ENCODE measurements at regions not wholly inside any gene's neighbourhood (a gene's known extent, or its start where the extent isn't known, plus 50 kb on each side); places are given as distances from the start of the nearest gene placed in this dataset.
"Not testable (repeated sequence)": the region's sequence is repeated elsewhere in the genome, so short reads cannot be mapped to it uniquely, and the experiment has no call there.

DNA sequence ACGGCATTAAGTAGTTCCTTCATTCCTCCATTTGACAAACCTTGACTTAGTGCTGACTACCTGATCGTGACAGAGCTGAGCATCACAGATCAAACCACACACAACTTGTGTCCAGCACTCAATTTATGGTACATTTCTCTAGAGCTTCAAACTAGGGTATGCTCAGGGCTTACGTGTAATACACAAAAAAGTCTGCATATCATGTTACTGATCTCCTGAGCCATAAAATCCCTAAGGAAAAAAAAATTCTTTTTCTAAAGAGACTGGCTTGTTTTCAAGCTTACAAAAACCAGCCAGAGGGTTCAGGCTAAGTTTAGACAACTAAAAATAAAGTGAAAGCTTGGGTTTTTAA is 88.0 kb upstream of the ALKAL2 start:
- no peak for DNase-seq
- ATAC-seq = no peak

DNA sequence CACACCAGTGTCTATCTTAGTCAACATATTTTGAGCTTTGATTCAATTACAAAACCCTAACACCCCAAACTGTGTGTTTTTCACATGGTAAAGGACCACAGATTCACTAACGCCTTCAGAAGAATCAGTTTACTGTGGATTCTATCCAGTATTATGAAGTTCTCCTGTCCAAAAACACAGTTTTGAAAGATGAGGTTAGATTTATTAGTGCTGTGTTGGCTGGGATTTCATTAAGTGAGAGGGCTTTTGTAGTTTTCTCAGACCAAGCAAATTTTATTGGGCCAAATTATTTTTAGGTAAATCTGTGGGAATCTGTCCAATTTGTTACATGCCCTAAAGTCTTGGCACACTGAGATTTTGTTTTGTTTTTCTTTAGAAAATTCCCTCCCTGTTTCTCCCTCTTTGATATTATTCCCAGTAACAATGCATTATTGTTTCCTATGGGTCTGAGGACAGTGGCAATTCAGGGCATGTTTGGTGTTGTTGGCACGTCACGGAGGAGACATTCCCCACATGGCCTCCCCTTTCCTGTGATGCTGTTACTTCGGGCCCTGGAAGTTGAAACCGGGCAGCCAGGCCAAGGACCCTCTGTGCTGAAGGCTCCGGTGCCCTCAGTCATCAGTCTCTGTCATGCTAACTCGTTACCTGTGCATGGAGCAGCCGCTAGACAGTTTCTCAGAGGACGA is 87.5 kb upstream of the ALKAL2 start:
- no peak for ATAC-seq
- DNase-seq = no peak

DNA sequence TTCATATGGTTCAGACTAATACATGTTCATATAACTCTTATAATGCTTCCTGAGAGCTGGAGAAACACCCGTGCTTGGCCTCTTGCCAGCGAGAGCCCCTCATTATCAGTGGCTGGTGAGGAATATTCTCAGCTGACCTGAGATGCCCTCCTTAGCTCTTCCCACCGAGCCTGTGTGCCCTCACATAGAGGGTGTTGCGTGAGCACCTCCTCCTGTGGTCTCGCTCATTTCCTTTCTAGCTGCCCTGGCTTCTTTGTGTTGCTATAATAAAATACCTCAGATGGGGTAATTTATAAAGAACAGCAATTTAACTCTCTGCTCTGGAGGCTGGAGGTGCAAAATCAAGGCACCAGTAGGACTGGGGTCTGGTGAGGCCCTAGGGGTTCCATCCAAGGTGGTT is 80.5 kb upstream of the ALKAL2 start:
- no peak for DNase-seq
- no peak for ATAC-seq

DNA sequence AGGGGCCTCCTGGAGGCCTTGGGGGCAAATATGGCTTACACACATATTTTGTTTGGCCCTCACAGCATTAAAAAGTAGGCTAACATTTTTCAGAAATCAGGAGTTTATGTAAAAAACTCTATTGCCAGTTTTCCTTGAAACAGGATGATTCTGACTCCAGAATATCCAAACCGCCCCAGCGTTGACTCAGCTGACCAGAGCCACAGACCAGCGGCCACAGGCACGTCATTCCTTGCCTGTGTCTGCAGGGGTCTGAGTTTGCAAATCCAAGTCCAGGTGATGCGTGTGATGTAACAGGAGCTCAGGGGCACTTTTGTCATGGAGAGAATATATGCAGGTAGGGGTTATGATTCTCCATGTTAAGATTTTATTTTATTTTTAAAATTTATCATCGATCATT is 79.4 kb upstream of the ALKAL2 start:
- ATAC-seq (no peak), DNase-seq (no peak)

DNA sequence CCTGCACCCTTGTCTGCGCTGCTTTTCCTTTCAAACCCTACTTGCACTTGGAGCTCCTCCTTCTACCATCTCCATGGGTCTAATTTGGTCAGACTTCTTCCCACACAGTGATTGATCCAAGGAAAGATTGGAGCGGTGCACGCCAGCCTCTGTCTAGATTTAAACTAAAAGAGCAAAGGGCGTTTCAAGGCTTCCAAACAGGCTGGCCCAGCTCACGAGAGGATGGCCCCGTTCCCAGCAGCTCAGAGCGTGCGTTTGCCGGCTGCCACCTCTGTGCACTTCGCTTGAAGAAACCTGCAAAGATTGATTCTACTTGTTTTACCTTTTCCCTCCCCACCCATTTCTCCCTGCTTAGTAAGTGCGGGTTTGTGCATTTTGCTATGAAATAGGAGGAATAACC is 78.8 kb upstream of the ALKAL2 start:
- no peak for ATAC-seq
- DNase-seq = no peak

DNA sequence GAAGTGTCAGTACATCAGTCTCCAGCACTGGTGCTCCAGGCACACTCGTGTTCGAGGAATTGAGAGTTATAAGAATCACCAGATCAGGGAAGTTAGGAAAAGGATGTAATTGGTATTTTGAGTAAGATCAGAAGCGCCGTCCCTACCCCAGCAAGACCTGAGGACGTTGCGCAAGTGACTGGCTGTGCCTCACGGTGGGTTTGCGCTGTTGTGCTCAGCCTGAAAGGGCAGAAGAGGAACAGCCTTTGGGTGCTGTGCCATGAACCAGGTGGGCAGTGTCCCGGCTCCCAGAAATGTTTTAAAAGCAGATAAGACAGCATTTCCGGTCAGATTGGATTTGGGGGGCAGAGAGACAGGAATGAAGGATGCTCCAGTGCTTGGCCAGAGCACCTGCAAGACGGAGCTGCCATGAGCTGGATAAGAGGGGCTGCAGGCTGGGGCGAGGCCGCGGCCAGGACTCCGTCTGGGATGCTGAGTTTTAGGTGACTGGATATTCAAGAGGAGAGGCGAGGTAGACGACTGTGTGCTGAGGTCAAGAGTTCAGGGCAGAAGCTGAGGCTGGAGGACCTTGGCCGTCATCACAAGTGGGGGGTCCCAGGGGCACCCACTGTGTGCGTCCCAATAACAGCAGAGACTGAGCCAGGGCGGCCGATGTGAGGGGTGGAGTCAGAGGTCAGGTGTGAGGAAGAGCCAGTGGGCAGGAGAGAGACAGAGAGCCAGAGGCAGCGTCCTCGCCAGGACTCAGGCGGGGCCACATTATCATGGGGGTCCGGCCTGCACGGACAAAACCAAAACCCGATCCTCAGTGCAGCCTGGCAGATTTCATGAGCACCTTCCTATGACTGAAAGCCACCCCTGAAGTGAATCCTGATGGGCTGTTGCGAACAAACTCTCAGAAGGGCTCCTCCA is 77.7 kb upstream of the ALKAL2 start:
- no peak for DNase-seq
- no peak for ATAC-seq

DNA sequence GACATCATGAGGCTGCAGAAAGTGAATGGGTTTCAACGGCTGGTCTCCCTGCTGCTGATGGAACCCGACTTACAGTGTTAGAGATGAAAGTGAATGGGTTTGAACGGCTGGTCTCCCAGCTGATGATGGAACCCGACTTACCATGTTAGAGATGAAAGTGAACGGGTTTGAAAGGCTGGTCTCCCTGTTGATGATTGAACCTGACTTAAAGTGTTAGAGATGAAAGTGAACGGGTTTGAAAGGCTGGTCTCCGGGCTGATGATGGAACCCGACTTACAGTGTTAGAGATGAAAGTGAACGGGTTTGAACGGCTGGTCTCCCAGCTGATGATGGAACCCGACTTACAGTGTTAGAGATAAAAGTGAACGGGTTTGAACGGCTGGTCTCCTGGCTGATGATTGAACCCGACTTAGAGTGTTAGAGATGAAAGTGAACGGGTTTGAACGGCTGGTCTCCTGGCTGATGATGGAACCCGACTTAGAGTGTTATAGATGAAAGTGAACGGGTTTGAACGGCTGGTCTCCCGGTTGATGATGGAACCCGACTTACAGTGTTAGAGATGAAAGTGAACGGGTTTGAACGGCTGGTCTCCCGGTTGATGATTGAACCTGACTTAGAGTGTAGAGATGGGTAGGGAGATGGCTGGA is 76.1 kb upstream of the ALKAL2 start:
- no peak for ATAC-seq
- no peak for DNase-seq

DNA sequence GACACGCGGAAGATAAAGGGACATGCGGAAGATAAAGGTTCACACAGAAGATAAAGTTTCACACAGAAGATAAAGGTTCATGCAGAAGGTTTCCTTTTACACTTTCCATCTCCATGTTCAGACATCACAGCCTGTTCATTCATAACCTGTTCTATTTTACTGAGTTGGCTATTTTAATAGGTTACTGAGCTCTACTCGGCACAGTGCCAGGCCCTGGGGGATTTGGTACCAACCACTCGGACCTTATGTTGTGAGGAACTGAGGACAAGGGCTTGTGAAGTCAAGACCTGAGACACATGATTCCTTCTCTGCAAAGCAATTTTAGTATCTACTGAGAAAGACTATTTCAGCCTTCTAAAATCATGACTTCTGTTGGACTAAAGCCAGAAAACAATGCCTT is 75.0 kb upstream of the ALKAL2 start:
- no peak for ATAC-seq
- no peak for DNase-seq

DNA sequence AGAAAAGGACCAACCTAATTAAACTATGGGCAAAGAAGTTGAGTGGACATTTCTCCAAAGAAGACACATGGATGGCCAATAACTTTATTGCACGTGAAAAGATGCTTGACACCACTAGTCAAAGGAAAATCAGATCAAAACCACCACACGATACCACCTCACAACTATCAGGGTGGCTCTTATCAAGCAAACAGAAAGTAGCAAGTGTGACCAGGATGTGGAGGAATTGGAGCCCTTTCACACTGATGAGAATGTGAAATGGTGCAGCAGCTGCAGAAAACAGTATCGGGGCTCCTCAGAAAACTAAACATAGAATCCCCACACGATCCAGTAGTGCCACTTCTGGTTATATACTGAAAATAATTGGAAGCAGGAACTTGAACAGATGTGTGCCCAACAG is 72.2 kb upstream of the ALKAL2 start:
- no peak for ATAC-seq
- no peak for DNase-seq

DNA sequence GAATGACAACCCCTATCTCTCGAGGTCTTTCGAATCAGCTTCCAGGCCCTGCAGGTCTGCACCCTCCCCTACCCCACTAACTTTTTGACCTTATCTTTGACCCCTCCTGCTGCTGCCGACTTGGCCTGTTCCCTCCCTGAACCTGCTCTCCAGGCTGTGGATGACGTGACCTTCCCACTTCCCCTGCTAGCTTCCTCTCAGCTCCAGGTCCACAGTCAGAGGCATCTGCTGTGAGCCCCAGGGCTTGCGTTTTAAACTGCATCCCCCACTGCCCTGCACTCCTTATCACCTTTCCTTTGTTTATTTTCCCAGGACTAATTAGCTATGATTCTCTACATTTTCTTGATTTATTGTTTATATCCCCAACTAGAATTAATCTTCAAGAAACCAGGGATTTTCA is 71.2 kb upstream of the ALKAL2 start:
- DNase-seq (no peak), ATAC-seq (no peak)

DNA sequence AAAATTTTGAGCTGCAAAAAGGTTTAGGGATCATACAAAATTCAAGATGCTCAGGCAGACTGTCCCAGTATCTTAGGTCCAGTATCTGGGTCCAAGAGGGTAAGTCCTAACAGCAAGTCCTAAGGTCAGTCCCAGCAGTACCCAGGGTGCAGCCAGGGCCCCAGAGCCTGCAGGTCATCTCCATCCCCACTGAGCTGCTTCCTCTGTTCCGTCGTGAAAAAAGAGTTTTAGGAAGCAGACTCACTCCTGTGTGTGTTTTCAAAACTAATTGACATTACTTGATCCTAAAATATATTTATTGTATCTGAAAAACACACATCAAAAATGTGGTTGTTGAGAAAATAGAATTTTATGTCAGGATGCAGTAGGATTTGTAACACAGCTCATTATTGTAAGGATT is 69.9 kb upstream of the ALKAL2 start:
- ATAC-seq = no peak

DNA sequence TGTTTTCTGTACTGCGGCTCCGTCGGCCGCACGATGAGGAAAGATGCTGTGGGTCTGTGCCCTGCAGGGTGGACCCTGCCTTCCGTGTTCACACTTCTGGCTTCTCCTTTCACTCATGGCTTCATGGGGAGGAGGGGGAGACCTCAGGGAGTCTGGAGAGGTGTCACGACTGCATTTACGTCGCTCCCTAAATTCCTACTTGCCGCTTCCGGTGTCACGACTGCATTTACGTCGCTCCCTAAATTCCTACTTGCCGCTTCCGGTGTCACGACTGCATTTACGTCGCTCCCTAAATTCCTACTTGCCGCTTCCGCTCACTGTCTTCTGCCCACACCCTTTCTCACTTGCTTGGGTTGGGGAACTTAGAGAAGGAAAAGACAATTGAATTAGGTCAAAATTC is 68.4 kb upstream of the ALKAL2 start:
- not testable (repeated sequence) for DNase-seq, ATAC-seq

More for the DNA sequence above, 69.9 kb upstream of the ALKAL2 start:
- DNase-seq = no peak

DNA sequence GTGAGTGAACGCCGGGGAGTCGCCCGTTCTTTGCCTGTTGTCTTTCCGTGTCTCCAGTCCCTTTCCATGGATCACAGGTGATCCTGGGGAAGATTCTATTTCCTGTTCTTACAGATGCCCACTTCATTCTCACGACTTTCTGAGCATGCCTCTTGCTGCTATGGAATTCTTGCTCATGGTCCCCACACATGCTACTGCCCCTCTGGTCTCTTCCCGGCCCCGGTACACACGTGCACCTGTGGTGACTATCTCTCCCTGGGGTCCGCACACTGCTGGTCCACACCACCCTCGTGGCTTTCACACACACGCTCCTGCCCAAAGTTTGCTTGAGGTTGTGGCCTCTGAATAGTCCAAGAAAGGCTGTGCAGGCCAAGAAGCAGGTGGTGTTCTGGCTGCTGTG is 67.9 kb upstream of the ALKAL2 start:
- DNase-seq (no peak), ATAC-seq (no peak)

DNA sequence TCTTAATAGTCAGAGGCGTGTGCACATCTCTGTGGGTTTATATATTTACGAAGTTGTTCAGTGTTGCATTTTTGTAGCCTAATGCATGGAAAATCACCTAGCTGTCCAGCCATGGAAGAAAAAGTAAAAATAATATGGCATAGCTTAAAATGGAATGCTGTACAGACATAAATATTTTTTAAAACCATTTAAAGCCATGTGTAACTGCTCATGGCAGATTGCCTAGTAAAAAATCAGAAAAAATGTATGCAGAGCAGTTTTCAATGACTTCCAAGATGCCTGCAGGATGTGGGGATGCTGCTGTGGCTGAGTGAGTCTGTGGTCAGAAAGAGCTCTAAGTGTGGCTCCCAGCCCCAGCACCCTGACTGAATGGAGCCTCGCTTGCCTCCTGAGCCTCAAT is 64.8 kb upstream of the ALKAL2 start:
- ATAC-seq (no peak), DNase-seq (no peak)

DNA sequence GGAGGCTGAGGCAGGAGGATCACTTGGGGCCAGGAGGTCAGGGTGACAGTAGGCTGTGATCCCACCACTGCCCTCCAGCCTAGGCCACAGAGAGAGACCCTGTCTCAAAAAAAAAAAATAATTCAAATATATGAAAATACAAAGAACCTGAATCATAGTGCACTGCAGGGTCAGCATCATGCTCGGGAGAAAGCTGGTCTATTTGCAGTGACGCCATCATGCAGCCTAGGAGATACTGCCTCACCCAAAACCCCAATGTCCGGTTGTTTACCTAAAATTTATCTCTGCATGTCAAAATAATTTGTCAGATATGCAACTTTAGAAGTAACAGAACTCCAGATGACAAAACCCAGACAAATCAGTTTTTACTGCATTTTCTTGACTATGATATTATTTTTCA is 61.5 kb upstream of the ALKAL2 start:
- no peak for ATAC-seq
- DNase-seq = no peak

DNA sequence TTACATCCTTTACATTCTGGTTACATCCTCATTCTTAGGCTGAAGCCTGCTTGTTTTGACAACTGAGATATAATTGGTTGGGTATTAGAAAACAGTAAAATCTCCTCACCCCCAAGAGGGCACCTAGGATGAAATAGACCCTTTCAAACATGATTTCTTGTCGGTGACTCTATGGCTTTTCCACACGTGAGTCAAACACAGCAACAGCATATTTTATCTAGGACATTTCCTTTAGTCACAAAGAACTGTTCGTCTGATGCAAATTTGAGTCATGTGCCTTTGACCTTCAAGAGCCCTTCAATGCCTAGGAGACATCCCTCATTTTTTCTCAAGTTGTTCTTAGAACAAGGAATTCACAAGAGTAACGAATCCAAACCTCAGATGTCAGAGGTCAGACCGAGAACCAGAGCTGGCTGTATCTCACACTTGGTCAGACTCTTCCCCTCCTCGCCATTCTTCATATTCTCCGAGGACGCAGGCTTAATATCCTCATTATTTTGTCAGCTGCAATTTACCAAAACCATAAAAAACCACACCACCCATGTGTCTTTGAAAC is 60.5 kb upstream of the ALKAL2 start:
- DNase-seq = no peak
- ATAC-seq = no peak

DNA sequence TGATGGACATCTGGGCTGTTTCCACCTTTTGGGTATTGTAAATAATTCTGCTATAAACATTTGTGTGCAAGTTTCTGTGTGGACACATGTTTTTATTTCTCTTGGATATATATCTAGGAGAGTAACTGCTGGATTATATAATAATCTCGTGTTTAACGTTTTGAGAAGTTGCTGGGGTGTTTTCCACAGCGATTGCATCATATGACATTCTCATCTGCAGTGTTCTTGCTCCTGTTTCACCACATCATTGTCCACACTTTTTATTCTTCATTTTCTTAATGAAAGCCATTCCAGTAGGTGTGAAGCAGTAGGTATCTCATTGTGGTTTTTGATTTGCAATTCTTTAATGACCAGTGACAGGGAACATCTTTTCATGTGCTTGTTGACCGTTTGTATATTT is 56.9 kb upstream of the ALKAL2 start:
- DNase-seq (no peak), ATAC-seq (no peak)

DNA sequence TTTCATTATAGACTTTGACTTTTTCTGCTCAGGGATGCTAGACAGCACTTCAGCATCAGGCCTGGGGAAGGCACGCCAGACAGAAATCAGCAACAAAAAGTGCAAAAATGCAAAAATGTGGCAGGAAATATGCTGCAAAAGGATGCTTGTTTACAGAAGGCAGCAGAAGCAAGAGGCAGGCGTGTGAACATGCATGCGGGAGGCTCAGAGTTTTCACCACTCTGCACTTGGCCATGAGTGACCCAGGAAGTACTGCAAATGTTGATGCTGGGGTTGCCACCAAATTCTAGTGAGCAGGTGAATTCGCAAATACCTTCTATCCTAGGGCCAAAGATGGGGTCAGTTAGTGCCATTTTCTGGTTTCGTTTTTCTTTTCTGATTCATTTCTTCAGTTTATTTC is 55.5 kb upstream of the ALKAL2 start:
- no peak for DNase-seq

DNA sequence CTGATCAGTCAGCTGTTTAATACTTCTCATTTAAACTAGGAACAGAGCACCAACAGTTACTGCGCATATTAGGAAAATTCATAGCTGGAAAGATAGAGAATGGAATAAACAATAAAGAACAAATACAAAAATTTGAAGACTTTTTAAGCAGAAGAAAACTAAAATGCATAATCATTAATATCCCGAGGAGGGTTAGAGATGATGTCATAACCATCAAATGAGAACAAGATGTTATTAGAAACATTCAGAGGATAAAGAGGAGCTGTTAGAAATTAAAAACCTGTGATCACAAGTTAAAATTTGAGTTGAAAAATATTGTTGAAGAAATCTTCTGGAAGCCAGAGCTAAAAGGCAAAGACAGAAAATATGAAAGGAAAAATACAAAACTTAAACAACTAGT is 54.0 kb upstream of the ALKAL2 start:
- no peak for ATAC-seq
- no peak for DNase-seq

More for the DNA sequence above, 55.5 kb upstream of the ALKAL2 start:
- ATAC-seq = no peak

DNA sequence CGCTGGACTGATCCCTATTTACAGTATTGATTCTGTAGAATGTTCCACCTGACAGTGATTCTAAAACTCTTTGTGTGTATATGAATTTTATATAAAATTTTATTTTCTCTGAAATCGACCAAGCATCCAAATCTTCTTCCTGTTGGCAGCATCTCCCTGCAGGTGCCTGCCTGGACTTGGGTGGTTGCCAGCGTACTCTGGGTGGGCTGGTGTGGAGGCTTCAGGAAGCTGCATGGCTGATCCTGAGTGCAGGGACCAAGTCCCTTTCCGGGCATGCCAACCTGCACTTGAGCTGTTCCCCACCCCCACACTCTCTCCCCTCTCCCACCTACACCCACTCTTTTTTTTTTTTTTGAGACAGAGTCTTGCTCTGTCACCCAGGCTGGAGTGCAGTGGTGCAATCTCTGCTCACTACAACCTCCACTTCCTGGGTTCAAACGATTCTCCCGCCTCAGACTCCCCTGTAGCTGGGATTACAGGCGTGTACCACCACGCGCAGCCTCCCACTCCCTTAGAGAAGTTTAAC is 53.2 kb upstream of the ALKAL2 start:
- ATAC-seq = no peak
- DNase-seq = no peak

All from stimulated activated naive CD8-positive, alpha-beta T cell treated with anti-CD3 and anti-CD28 coated beads, Interleukin-15, Interleukin-2, amounts not matched to agents 100 U/mL and 50 U/mL, for 24 hours (primary cell).